ENCODE measurements at regions not wholly inside any gene's neighbourhood (a gene's known extent, or its start where the extent isn't known, plus 50 kb on each side); places are given as distances from the start of the nearest gene placed in this dataset.

GRCh38 chr11:101777476-101777875, 137.3 kb upstream of the CEP126 start:
- Histone ChIP-seq H2BK5ac (ENCODE audit: low read depth, low read length, poor library complexity, severe bottlenecking) (no peak overlapping the region), H3K4me2 (ENCODE audit: low read depth, low read length) (no peak overlapping the region), H3K27ac (ENCODE audit: insufficient read depth, low read length) (peak overlapping the region; percentile 41; the same call in 1 of the 2 replicates), H4K91ac (ENCODE audit: insufficient read depth, low read depth, low read length) (no peak overlapping the region), H3K9me1 (ENCODE audit: insufficient read depth, low read length) (no peaks in the 10 kb centered on the region), H3K4ac (ENCODE audit: low read depth, low read length) (no peak overlapping the region), H3K27me3 (ENCODE audit: control insufficient read depth, insufficient read depth, low read length) (no peaks in the 10 kb centered on the region), H2AK9ac (replicated peaks; ENCODE audit: low read depth, low read length, poor library complexity) (no peak overlapping the region), H3K23ac (ENCODE audit: low read depth, low read length) (no peak overlapping the region), H3K4me3 (ENCODE audit: insufficient read depth, low read depth, low read length) (no peak overlapping the region), H3K56ac (ENCODE audit: extremely low read depth, insufficient read depth, low read length) (no peak overlapping the region), H3K14ac (replicated peaks; ENCODE audit: low read depth, low read length) (no peak overlapping the region), H4K20me1 (ENCODE audit: insufficient read depth, low read length) (no peaks in the 10 kb centered on the region), H2BK20ac (ENCODE audit: low read depth, low read length) (no peak overlapping the region), H4K5ac (ENCODE audit: low read depth, low read length) (peak overlapping the region; percentile 72; the same call in 1 of the 2 replicates), H4K8ac (ENCODE audit: low read depth in 2 of 2, low read length in 2 of 2) (no peak overlapping the region; a peak in 1 of 4 replicates), H3K9me3 (ENCODE audit: control insufficient read depth, insufficient read depth, low read length) (peaks cover 5% of the 10 kb centered on the region; the same call in 1 of the 2 replicates), H2BK120ac (ENCODE audit: low read depth, low read length) (no peak overlapping the region), H2AK5ac (ENCODE audit: low read depth, low read length) (no peak overlapping the region; the same call in 1 of the 2 replicates), H3K79me1 (ENCODE audit: low read depth in 1 of 2, low read length in 2 of 2) (no peaks in the 10 kb centered on the region), H3K4me1 (ENCODE audit: control insufficient read depth, insufficient read depth, low read length) (peaks cover 12% of the 10 kb centered on the region), H3K36me3 (ENCODE audit: control insufficient read depth, insufficient read depth, low read length) (no peaks in the 10 kb centered on the region), H3K18ac (ENCODE audit: low read depth, low read length) (peak overlapping the region; percentile 72; the same call in 1 of the 2 replicates), H2AFZ (replicated peaks; ENCODE audit: low read length, poor library complexity) (no peak overlapping the region), H3K9ac (ENCODE audit: low read depth, low read length) (no peak overlapping the region), H2BK15ac (ENCODE audit: low read depth, low read length) (no peak overlapping the region)
- in situ Hi-C loops (cut with MboI; ENCODE audit: low sequenced_read_pairs), result no loop called here
- no CpG with 5 or more reads among the region's 1 CpG for WGBS, 2 experiments (ENCODE audit: extremely low coverage in 2 of 2, insufficient read length in 1 of 2)
- no TSS peak for BruUV-seq (replicated peaks)
- DNase-seq, result no peak
- TF ChIP-seq POLR2A (IDR thresholded peaks at IDR 0.05; ENCODE audit: low read depth, low read length) (no peak), MAFK (IDR thresholded peaks at IDR 0.05; ENCODE audit: low read depth, low read length) (no peak), USF2 (IDR thresholded peaks at IDR 0.05; ENCODE audit: low read depth, low read length) (no peak), MAZ (IDR thresholded peaks at IDR 0.05; ENCODE audit: borderline replicate concordance, low read depth, low read length) (no peak), MXI1 (IDR thresholded peaks at IDR 0.05; ENCODE audit: borderline replicate concordance, low read depth, low read length) (no peak), RCOR1 (IDR thresholded peaks at IDR 0.05; ENCODE audit: insufficient replicate concordance, low read length) (no peak), FOS (IDR thresholded peaks at IDR 0.05; ENCODE audit: low read depth, low read length) (no peak), RFX5 (IDR thresholded peaks at IDR 0.05; ENCODE audit: low read depth, low read length) (no peak), CTCF (conservative IDR thresholded peaks at IDR 0.05; ENCODE audit: low read depth, low read length) (no peak), RAD21 (IDR thresholded peaks at IDR 0.05; ENCODE audit: low read length) (no peak), BHLHE40 (IDR thresholded peaks at IDR 0.05; ENCODE audit: low read depth, low read length) (no peak), SMC3 (IDR thresholded peaks at IDR 0.05; ENCODE audit: low read depth, low read length) (no peak), ELK1 (IDR thresholded peaks at IDR 0.05; ENCODE audit: borderline replicate concordance, low read depth, low read length) (no peak), CHD1 (IDR thresholded peaks at IDR 0.05; ENCODE audit: low read depth, low read length) (no peak), NFE2L2 (IDR thresholded peaks at IDR 0.05; ENCODE audit: low read depth, low read length) (no peak)
- CTCF ChIA-PET, result no interaction called here
- dilution Hi-C loops (cut with HindIII; ENCODE audit: low sequenced_read_pairs, unreplicated experiment), result no loop called here
- intact Hi-C loops (cut with micrococcal nuclease), result loop anchor here (5.0 kb wide), 1 partner anchor 320 kb away; no protein-coding TSS in a partner anchor
- no peak for ATAC-seq (ENCODE audit: low read depth)
- POLR2A ChIA-PET (ENCODE audit: unreplicated experiment), result no interaction called here

All from IMR-90 (cell line).